Astrocyte (in vitro differentiated cells and primary cell): ENCODE measurements at regions not wholly inside any gene's neighbourhood (a gene's known extent, or its start where the extent isn't known, plus 50 kb on each side); places are given as distances from the start of the nearest gene placed in this dataset.

Experiments
- CTCF ChIP-seq: IDR thresholded peaks from 2 replicates; pipeline ENCODE4 v1.5.1; 2011; ENCODE audit warnings: low read depth, mild to moderate bottlenecking, inconsistent platforms, low read length, moderate library complexity; ENCODE audit not compliant: insufficient read depth
- EZH2 ChIP-seq: IDR thresholded peaks from 2 replicates; pipeline ENCODE4 v1.6.1; 2012; ENCODE audit warnings: mild to moderate bottlenecking, low read length, inconsistent platforms; ENCODE audit not compliant: insufficient read depth

- no peak for TF ChIP-seq EZH2
- no peak for TF ChIP-seq CTCF
Measured at GRCh38 chr2:48264627-48265026, 49.9 kb upstream of the FOXN2 start.
